ENCODE measurements at regions not wholly inside any gene's neighbourhood (a gene's known extent, or its start where the extent isn't known, plus 50 kb on each side); places are given as distances from the start of the nearest gene placed in this dataset.

GRCh38 chr5:71938895-71939294 lies 168.4 kb upstream of the MAP1B start:
- Histone ChIP-seq H3K9ac (ENCODE audit: low read depth, low read length, poor library complexity) (no peak overlapping the region), H4K91ac (ENCODE audit: low read depth, low read length, poor library complexity) (no peak overlapping the region), H3K4me1 (ENCODE audit: control insufficient read depth in 2 of 2, insufficient read depth in 1 of 2, low read depth in 1 of 2, low read length in 2 of 2) (peaks cover 13 to 24% of the 10 kb centered on the region in 2 donors), H3K9me3 (replicated peaks in 1 of 2; ENCODE audit: control insufficient read depth in 2 of 2, insufficient read depth in 1 of 2, low read depth in 1 of 2, low read length in 2 of 2) (peaks cover 0 to 10% of the 10 kb centered on the region in 2 donors), H3K18ac (ENCODE audit: low read length) (peak overlapping the region; percentile 71), H2BK15ac (ENCODE audit: low read length) (peak overlapping the region; percentile 77), H2BK120ac (ENCODE audit: low read depth, low read length) (no peak overlapping the region), H2BK12ac (ENCODE audit: low read length) (no peak overlapping the region), H2AFZ (ENCODE audit: low read length) (peak overlapping the region; percentile 66), H3K27ac (replicated peaks; ENCODE audit: low read length) (no peak overlapping the region), H2AK5ac (ENCODE audit: low read depth, low read length) (peak overlapping the region; percentile 40), H3K36me3 (replicated peaks in 1 of 2; ENCODE audit: control insufficient read depth in 2 of 2, insufficient read depth in 2 of 2, low read length in 2 of 2) (no peaks in the 10 kb centered on the region), H3K4ac (ENCODE audit: low read length) (no peak overlapping the region), H3K23ac (ENCODE audit: low read depth, low read length, poor library complexity) (no peak overlapping the region), H3K4me3 (ENCODE audit: low read length in 2 of 2) (no peak overlapping the region), H2BK5ac (ENCODE audit: low read length) (no peak overlapping the region), H3K4me2 (ENCODE audit: insufficient read depth, low read length, poor library complexity, severe bottlenecking) (no peak overlapping the region), H3K27me3 (ENCODE audit: control insufficient read depth in 3 of 3, insufficient read depth in 3 of 3, low read depth in 1 of 3, low read length in 3 of 3) (no peaks in the 10 kb centered on the region), H3K14ac (ENCODE audit: low read length) (no peak overlapping the region), H4K8ac (ENCODE audit: low read depth, low read length) (no peak overlapping the region), H3K79me1 (ENCODE audit: low read depth, low read length) (no peaks in the 10 kb centered on the region)
- WGBS, 2 donors (ENCODE audit: extremely low coverage in 2 of 2, insufficient read length in 2 of 2, insufficient replicate concordance in 1 of 2), result no CpG with 5 or more reads among the region's 7 CpGs
- DNase-seq (ENCODE audit: low spot score), result no peak

- H4K91ac ChIP-seq (ENCODE audit: low read depth, low read length, poor library complexity), result no peak overlapping the region
- H3K27me3 ChIP-seq (ENCODE audit: control insufficient read depth in 3 of 3, insufficient read depth in 3 of 3, low read depth in 1 of 3, low read length in 3 of 3), result no peaks in the 10 kb centered on the region
- H3K4ac ChIP-seq (ENCODE audit: low read length), result no peak overlapping the region
- peak overlapping the region; percentile 66 for H2AFZ ChIP-seq (ENCODE audit: low read length)
- peaks cover 16 to 29% of the 10 kb centered on the region in 2 donors for H3K4me1 ChIP-seq (ENCODE audit: control insufficient read depth in 2 of 2, insufficient read depth in 1 of 2, low read depth in 1 of 2, low read length in 2 of 2)
- no CpG with 5 or more reads among the region's 8 CpGs for WGBS, 2 donors (ENCODE audit: extremely low coverage in 2 of 2, insufficient read length in 2 of 2, insufficient replicate concordance in 1 of 2)
- no peak overlapping the region for H2BK120ac ChIP-seq (ENCODE audit: low read depth, low read length)
- H2BK5ac ChIP-seq (ENCODE audit: low read length), result peak overlapping the region; percentile 15
- H3K4me3 ChIP-seq (ENCODE audit: low read length in 2 of 2), result no peak overlapping the region
- H3K9ac ChIP-seq (ENCODE audit: low read depth, low read length, poor library complexity), result no peak overlapping the region
- no peaks in the 10 kb centered on the region for H3K79me1 ChIP-seq (ENCODE audit: low read depth, low read length)
- no peak for DNase-seq (ENCODE audit: low spot score)
- H2BK15ac ChIP-seq (ENCODE audit: low read length), result no peak overlapping the region
- H3K27ac ChIP-seq (replicated peaks; ENCODE audit: low read length), result no peak overlapping the region
- no peak overlapping the region for H4K8ac ChIP-seq (ENCODE audit: low read depth, low read length)
- H3K9me3 ChIP-seq (replicated peaks in 1 of 2; ENCODE audit: control insufficient read depth in 2 of 2, insufficient read depth in 1 of 2, low read depth in 1 of 2, low read length in 2 of 2), result peaks cover 0 to 10% of the 10 kb centered on the region in 2 donors
- no peak overlapping the region for H3K14ac ChIP-seq (ENCODE audit: low read length)
- peak overlapping the region; percentile 30 for H3K18ac ChIP-seq (ENCODE audit: low read length)
- H3K23ac ChIP-seq (ENCODE audit: low read depth, low read length, poor library complexity), result no peak overlapping the region
- H3K4me2 ChIP-seq (ENCODE audit: insufficient read depth, low read length, poor library complexity, severe bottlenecking), result no peak overlapping the region
- H3K36me3 ChIP-seq (replicated peaks in 1 of 2; ENCODE audit: control insufficient read depth in 2 of 2, insufficient read depth in 2 of 2, low read length in 2 of 2), result no peaks in the 10 kb centered on the region
- no peak overlapping the region for H2AK5ac ChIP-seq (ENCODE audit: low read depth, low read length)
- H2BK12ac ChIP-seq (ENCODE audit: low read length), result no peak overlapping the region
These were observed 167.6 kb upstream of the MAP1B start for GRCh38 chr5:71939452-71940230.

GRCh38 chr5:71943874-71944273 lies 163.4 kb upstream of the MAP1B start:
- no peak overlapping the region for H3K4ac ChIP-seq (ENCODE audit: low read length)
- peak overlapping the region; percentile 67 for H2AFZ ChIP-seq (ENCODE audit: low read length)
- H3K18ac ChIP-seq (ENCODE audit: low read length), result peak overlapping the region; percentile 32
- H3K79me1 ChIP-seq (ENCODE audit: low read depth, low read length), result no peaks in the 10 kb centered on the region
- H4K8ac ChIP-seq (ENCODE audit: low read depth, low read length), result no peak overlapping the region
- no peak overlapping the region for H3K23ac ChIP-seq (ENCODE audit: low read depth, low read length, poor library complexity)
- no peak for DNase-seq (ENCODE audit: low spot score)
- peaks cover 13 to 18% of the 10 kb centered on the region in 2 donors for H3K4me1 ChIP-seq (ENCODE audit: control insufficient read depth in 2 of 2, insufficient read depth in 1 of 2, low read depth in 1 of 2, low read length in 2 of 2)
- H3K27me3 ChIP-seq (ENCODE audit: control insufficient read depth in 3 of 3, insufficient read depth in 3 of 3, low read depth in 1 of 3, low read length in 3 of 3), result no peaks in the 10 kb centered on the region
- no peak overlapping the region for H2BK12ac ChIP-seq (ENCODE audit: low read length)
- WGBS, 2 donors (ENCODE audit: extremely low coverage in 2 of 2, insufficient read length in 2 of 2, insufficient replicate concordance in 1 of 2), result no CpG with 5 or more reads among the region's 8 CpGs
- H3K4me2 ChIP-seq (ENCODE audit: insufficient read depth, low read length, poor library complexity, severe bottlenecking), result no peak overlapping the region
- H3K9me3 ChIP-seq (replicated peaks in 1 of 2; ENCODE audit: control insufficient read depth in 2 of 2, insufficient read depth in 1 of 2, low read depth in 1 of 2, low read length in 2 of 2), result peaks cover 2 to 24% of the 10 kb centered on the region in 2 donors
- no peaks in the 10 kb centered on the region for H3K36me3 ChIP-seq (replicated peaks in 1 of 2; ENCODE audit: control insufficient read depth in 2 of 2, insufficient read depth in 2 of 2, low read length in 2 of 2)
- H3K14ac ChIP-seq (ENCODE audit: low read length), result no peak overlapping the region
- H3K4me3 ChIP-seq (ENCODE audit: low read length in 2 of 2), result no peak overlapping the region
- no peak overlapping the region for H4K91ac ChIP-seq (ENCODE audit: low read depth, low read length, poor library complexity)
- H2AK5ac ChIP-seq (ENCODE audit: low read depth, low read length), result no peak overlapping the region
- H3K27ac ChIP-seq (replicated peaks; ENCODE audit: low read length), result no peak overlapping the region
- no peak overlapping the region for H2BK120ac ChIP-seq (ENCODE audit: low read depth, low read length)
- no peak overlapping the region for H3K9ac ChIP-seq (ENCODE audit: low read depth, low read length, poor library complexity)
- H2BK5ac ChIP-seq (ENCODE audit: low read length), result no peak overlapping the region
- H2BK15ac ChIP-seq (ENCODE audit: low read length), result no peak overlapping the region

GRCh38 chr5:71945436-71945835 lies 161.8 kb upstream of the MAP1B start:
- Histone ChIP-seq H2BK120ac (ENCODE audit: low read depth, low read length) (no peak overlapping the region), H2BK15ac (ENCODE audit: low read length) (no peak overlapping the region), H3K27me3 (ENCODE audit: control insufficient read depth in 3 of 3, insufficient read depth in 3 of 3, low read depth in 1 of 3, low read length in 3 of 3) (no peaks in the 10 kb centered on the region), H3K27ac (replicated peaks; ENCODE audit: low read length) (no peak overlapping the region), H2BK5ac (ENCODE audit: low read length) (no peak overlapping the region), H3K9ac (ENCODE audit: low read depth, low read length, poor library complexity) (no peak overlapping the region), H3K4me1 (ENCODE audit: control insufficient read depth in 2 of 2, insufficient read depth in 1 of 2, low read depth in 1 of 2, low read length in 2 of 2) (peaks cover 5 to 10% of the 10 kb centered on the region in 2 donors), H3K36me3 (replicated peaks in 1 of 2; ENCODE audit: control insufficient read depth in 2 of 2, insufficient read depth in 2 of 2, low read length in 2 of 2) (no peaks in the 10 kb centered on the region), H3K14ac (ENCODE audit: low read length) (no peak overlapping the region), H2BK12ac (ENCODE audit: low read length) (no peak overlapping the region), H2AFZ (ENCODE audit: low read length) (no peak overlapping the region), H3K4me2 (ENCODE audit: insufficient read depth, low read length, poor library complexity, severe bottlenecking) (no peak overlapping the region), H3K79me1 (ENCODE audit: low read depth, low read length) (no peaks in the 10 kb centered on the region), H4K8ac (ENCODE audit: low read depth, low read length) (no peak overlapping the region), H3K18ac (ENCODE audit: low read length) (no peak overlapping the region), H3K9me3 (replicated peaks in 1 of 2; ENCODE audit: control insufficient read depth in 2 of 2, insufficient read depth in 1 of 2, low read depth in 1 of 2, low read length in 2 of 2) (peaks cover 4 to 35% of the 10 kb centered on the region in 2 donors), H2AK5ac (ENCODE audit: low read depth, low read length) (no peak overlapping the region), H4K91ac (ENCODE audit: low read depth, low read length, poor library complexity) (no peak overlapping the region), H3K4ac (ENCODE audit: low read length) (no peak overlapping the region), H3K4me3 (ENCODE audit: low read length in 2 of 2) (no peak overlapping the region), H3K23ac (ENCODE audit: low read depth, low read length, poor library complexity) (no peak overlapping the region)
- DNase-seq (ENCODE audit: low spot score), result no peak
- no CpG with 5 or more reads among the region's 6 CpGs for WGBS, 2 donors (ENCODE audit: extremely low coverage in 2 of 2, insufficient read length in 2 of 2, insufficient replicate concordance in 1 of 2)
